GM12875 (cell line): ENCODE measurements at regions not wholly inside any gene's neighbourhood (a gene's known extent, or its start where the extent isn't known, plus 50 kb on each side); places are given as distances from the start of the nearest gene placed in this dataset.

Experiments
- H3K4me3 ChIP-seq: one replicate; pipeline ENCODE4 v1.5.1; 2011; ENCODE audit warnings: low read depth, low read length, control low read depth
- TF ChIP-seq, protein P1 (sequence below): IDR thresholded peaks from 2 replicates; pipeline ENCODE4 v1.5.1; 2011; ENCODE audit warnings: low read depth, mild to moderate bottlenecking, control low read depth, inconsistent platforms, low read length, moderate library complexity, borderline replicate concordance; ENCODE audit not compliant: insufficient read depth

DNA sequence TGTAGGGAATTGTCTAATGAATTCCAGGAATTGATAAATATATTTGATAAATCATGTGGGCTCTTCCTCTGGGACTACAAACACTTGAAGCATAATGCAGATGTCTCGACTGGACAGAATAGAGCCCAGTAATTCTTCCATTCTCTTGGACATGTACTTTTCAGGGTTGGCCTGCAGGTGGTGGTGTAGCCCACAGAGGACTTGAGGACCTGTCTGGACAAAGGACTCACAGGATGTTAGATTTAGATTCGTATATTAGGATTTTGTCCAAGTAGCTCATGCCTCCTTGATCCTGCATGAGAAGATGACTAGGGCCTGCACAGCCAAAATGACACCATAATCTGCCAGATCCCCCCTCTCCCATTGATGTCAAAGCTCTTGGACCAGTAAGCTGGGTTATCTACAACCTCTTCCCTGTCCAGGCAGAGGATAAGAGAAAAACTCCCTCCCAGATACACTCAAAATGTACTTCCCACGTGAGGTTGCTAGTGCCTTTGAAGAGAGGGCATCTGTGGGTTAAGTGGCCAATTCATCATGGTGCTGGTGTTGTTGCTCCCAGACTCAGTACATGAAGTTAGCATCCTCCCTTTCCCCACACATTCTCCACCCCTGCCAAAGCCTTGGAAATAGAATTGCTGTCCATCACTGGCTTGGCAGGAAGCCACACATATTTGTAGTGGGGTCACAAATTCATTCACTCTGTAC lies 88.6 kb upstream of the ZNF280D start:
- H3K4me3 ChIP-seq, result no peak overlapping the region
- TF ChIP-seq, protein P1, sequence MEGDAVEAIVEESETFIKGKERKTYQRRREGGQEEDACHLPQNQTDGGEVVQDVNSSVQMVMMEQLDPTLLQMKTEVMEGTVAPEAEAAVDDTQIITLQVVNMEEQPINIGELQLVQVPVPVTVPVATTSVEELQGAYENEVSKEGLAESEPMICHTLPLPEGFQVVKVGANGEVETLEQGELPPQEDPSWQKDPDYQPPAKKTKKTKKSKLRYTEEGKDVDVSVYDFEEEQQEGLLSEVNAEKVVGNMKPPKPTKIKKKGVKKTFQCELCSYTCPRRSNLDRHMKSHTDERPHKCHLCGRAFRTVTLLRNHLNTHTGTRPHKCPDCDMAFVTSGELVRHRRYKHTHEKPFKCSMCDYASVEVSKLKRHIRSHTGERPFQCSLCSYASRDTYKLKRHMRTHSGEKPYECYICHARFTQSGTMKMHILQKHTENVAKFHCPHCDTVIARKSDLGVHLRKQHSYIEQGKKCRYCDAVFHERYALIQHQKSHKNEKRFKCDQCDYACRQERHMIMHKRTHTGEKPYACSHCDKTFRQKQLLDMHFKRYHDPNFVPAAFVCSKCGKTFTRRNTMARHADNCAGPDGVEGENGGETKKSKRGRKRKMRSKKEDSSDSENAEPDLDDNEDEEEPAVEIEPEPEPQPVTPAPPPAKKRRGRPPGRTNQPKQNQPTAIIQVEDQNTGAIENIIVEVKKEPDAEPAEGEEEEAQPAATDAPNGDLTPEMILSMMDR, result peak; percentile 69

DNA sequence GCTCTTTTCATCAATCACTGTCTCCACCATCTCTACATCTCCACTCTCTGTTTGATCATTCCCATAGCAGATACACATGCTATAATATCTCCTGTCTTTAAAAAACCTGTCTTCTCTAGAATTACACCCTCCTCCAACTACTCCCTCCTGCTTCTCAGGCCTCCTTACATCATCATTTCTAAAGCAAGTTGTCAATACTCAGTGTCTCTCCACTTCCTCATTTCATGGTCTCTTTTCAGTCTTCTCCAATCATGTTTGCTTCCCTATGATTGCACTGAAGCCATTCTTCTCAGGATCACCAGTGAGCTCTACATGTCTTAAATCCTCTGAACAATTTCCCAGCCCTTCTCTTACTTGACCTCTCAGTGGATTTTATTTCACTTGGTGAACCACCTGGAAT lies 87.0 kb upstream of the ZNF280D start:
- TF ChIP-seq, protein P1, result no peak
- no peak overlapping the region for H3K4me3 ChIP-seq

DNA sequence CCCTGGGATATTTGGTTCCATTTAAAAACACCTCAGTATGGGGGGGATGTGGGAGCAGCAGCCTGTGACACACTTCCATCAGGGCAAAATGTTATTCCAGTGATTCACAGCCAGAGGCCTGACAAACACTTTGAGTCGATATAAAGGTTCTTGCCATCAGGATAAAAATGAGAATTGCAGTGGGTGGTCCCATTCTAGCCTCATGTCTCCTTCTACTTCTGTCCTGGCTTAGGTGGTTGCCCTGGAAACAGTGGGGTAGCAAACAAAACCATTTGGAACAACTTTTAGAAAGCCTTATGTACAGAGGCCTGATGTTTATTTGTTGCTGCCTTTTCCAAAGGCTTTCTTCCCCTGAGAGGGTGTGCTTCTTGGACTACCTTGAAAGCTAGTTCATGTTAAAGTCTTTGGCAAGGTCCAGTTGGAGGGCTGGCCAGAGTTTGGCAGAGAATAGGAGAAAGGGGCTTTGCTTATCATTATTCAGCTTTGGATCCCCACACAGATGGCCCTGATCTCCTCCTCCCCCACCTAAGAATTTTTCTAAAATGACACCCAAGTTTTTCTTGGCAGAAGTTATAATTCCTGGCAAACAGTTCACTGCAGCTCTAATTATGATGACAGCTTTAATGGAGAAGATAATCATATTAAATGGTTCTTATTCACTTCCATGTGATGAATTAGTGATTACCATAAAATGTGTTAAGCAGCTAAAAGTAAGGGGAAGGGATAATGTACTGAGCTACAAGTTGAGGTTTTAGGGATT lies 84.2 kb upstream of the ZNF280D start:
- TF ChIP-seq, protein P1, result no peak
- H3K4me3 ChIP-seq, result no peak overlapping the region

DNA sequence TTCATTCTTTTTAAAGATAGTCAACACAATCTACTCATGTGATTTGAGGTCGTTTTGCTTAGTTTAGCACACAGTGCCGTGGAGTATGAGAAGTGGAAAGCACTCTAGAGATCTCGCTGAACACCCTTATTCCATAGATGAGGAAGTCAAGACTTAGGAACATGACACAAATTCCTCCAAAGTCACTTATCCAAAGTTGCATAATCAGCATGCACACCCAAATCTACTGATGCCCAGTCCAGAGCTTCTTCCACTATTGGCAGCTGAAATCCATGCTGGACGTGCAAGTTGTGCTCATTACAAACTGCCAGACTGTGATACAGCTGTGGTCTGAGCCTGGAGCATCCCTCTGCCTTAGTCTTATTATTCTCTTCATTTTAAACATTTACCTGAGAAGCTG lies 83.5 kb upstream of the ZNF280D start:
- TF ChIP-seq, protein P1, result no peak

DNA sequence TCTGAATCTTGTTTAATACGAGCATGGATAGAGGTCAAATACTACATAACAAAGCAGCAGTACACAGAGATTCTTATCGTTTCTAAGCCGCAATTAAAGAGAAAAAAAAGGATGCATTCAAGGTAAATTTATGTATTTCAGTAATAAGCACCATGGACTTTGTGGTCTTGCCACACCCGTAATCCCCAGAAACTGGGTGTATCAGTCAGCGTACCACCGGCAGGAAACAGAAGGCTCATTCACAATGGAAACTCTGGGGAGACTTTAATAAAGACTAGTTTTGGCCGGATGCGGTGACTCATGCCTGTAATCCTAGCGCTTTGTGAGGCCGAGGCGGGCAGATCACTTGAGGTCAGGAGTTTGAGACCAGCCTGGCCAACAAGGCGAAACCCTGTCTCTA lies 81.9 kb upstream of the ZNF280D start:
- no peak overlapping the region for H3K4me3 ChIP-seq
- TF ChIP-seq, protein P1, result no peak

More for the DNA sequence above, 83.5 kb upstream of the ZNF280D start:
- no peak overlapping the region for H3K4me3 ChIP-seq

DNA sequence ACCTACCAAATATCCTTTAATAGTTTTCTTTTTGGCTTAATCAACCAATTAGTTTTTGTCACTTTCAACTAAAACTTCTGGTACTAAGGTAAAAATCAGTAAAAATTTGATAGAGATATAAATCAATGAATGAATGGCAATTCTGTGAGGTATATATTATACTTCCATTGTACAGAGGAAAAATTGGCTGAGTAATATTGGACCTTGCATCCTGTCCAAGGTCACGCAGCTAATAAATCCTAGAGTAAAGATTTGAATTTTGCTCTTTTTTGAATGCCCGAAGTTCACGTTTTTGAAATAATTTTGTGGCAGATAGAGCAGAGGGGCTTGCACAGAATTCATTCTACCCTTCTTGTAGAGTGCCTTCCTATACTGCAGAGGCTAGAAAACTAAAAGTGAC lies 81.1 kb upstream of the ZNF280D start:
- no peak overlapping the region for H3K4me3 ChIP-seq
- TF ChIP-seq, protein P1, result no peak

DNA sequence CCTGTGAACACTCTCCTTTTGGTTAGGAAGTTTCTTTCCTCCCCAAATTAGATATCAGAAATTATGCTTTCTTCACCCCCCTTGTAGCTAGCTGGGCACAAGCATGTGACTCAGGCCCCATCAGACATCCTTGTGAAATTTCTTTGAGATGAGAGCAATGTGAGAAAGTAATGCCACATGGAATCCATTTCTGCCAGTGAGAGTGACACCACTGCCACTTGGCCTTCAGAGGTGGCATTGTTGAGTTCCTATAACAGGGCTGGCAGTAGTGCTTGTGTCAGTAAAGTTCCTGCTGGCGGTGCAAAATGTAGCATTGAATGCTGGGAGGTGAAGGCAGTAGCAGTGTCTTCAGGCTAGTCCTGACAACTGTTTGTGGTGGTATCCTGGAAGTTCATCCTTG lies 80.7 kb upstream of the ZNF280D start:
- no peak overlapping the region for H3K4me3 ChIP-seq
- TF ChIP-seq, protein P1, result no peak
